SK-N-SH treated with all-trans-retinoic acid at 6 μM for 48 hours (cell line): ENCODE measurements at regions not wholly inside any gene's neighbourhood (a gene's known extent, or its start where the extent isn't known, plus 50 kb on each side); places are given as distances from the start of the nearest gene placed in this dataset.

Source experiments
- ATAC-seq: fragments of 200-7000 bp; cut with Tn5 transposase; 3 replicates; pipeline ENCODE4 v1.9.1; 2020; ENCODE audit warnings: mild to moderate bottlenecking, moderate library complexity
- ARNTL ChIP-seq: fragments of 450-650 bp; formaldehyde crosslinking; IDR thresholded peaks from 2 replicates; pipeline ENCODE4 v1.5.0; 2020; ENCODE audit warnings: low read depth, mild to moderate bottlenecking, moderate library complexity, borderline replicate concordance
- BACH2 ChIP-seq: fragments of 250-450 bp; sonication (Bioruptor Pico); IDR thresholded peaks from 2 replicates; pipeline ENCODE4 v1.9.0; 2021; ENCODE audit warnings: mild to moderate bottlenecking, borderline replicate concordance
- CSDC2 ChIP-seq: fragments of 250-450 bp; sonication (Bioruptor Pico); IDR thresholded peaks from 2 replicates; pipeline ENCODE4 v1.5.0; 2020; ENCODE audit warnings: mild to moderate bottlenecking, moderate library complexity
- ESRRG ChIP-seq: fragments of 250-450 bp; sonication (Bioruptor Pico); IDR thresholded peaks from 2 replicates; pipeline ENCODE4 v1.6.1; 2021; ENCODE audit warnings: mild to moderate bottlenecking
- GLIS3 ChIP-seq: fragments of 250-450 bp; sonication (Bioruptor Pico); IDR thresholded peaks from 2 replicates; pipeline ENCODE4 v1.5.0; 2020; ENCODE audit warnings: mild to moderate bottlenecking, moderate library complexity
- ISL1 ChIP-seq: fragments of 250-450 bp; sonication (Bioruptor Pico); IDR thresholded peaks from 2 replicates; pipeline ENCODE4 v2.1.2; 2022; ENCODE audit warnings: mild to moderate bottlenecking, moderate library complexity
- OSR1 ChIP-seq: fragments of 250-450 bp; sonication (Bioruptor Pico); IDR thresholded peaks from 2 replicates; pipeline ENCODE4 v1.8.0; 2022; ENCODE audit warnings: moderate library complexity, mild to moderate bottlenecking, inconsistent platforms
- RARB ChIP-seq: fragments of 250-450 bp; sonication (Bioruptor Pico); IDR thresholded peaks from 2 replicates; pipeline ENCODE4 v1.8.0; 2021; ENCODE audit warnings: mild to moderate bottlenecking, moderate library complexity
- SNAI2 ChIP-seq: fragments of 250-450 bp; sonication (Bioruptor Pico); IDR thresholded peaks from 2 replicates; pipeline ENCODE4 v1.5.0; 2020; ENCODE audit warnings: mild to moderate bottlenecking, moderate library complexity
- TCF4 ChIP-seq: fragments of 250-450 bp; sonication (Bioruptor Pico); IDR thresholded peaks from 2 replicates; pipeline ENCODE4 v1.8.0; 2021; ENCODE audit warnings: mild to moderate bottlenecking, moderate library complexity, borderline replicate concordance
- ZC3H10 ChIP-seq: fragments of 250-450 bp; sonication (Bioruptor Pico); IDR thresholded peaks from 2 replicates; pipeline ENCODE4 v1.5.1; 2021; ENCODE audit warnings: mild to moderate bottlenecking, moderate library complexity
- ZFP3 ChIP-seq: fragments of 250-450 bp; sonication (Bioruptor Pico); IDR thresholded peaks from 2 replicates; pipeline ENCODE4 v1.5.0; 2020; ENCODE audit warnings: mild to moderate bottlenecking, moderate library complexity
- ZNF565 ChIP-seq: fragments of 450-650 bp; formaldehyde crosslinking; conservative IDR thresholded peaks from 2 replicates; pipeline ENCODE4 v1.5.0; 2020; ENCODE audit warnings: low read depth, mild to moderate bottlenecking, moderate library complexity
- ZNF8 ChIP-seq: fragments of 450-650 bp; formaldehyde crosslinking; IDR thresholded peaks from 2 replicates; pipeline ENCODE4 v1.5.0; 2020; ENCODE audit warnings: mild to moderate bottlenecking, moderate library complexity
- TF ChIP-seq, protein P1 (sequence below): fragments of 250-450 bp; sonication (Bioruptor Pico); IDR thresholded peaks from 2 replicates; pipeline ENCODE4 v1.8.0; 2021; ENCODE audit warnings: low read depth, mild to moderate bottlenecking, moderate library complexity, borderline replicate concordance
- TF ChIP-seq, protein P2 (sequence below): fragments of 250-450 bp; sonication (Bioruptor Pico); IDR thresholded peaks from 2 replicates; pipeline ENCODE4 v1.8.0; 2020; ENCODE audit warnings: mild to moderate bottlenecking, moderate library complexity, borderline replicate concordance
- TF ChIP-seq, protein P3 (sequence below): fragments of 250-450 bp; sonication (Bioruptor Pico); IDR thresholded peaks from 2 replicates; pipeline ENCODE4 v1.5.0; 2020; ENCODE audit warnings: mild to moderate bottlenecking, moderate library complexity
- TF ChIP-seq, protein P4 (sequence below): fragments of 250-450 bp; sonication (Bioruptor Pico); IDR thresholded peaks from 2 replicates; pipeline ENCODE4 v1.5.1; 2021; ENCODE audit warnings: mild to moderate bottlenecking, moderate library complexity
- TF ChIP-seq, protein P5 (sequence below): fragments of 250-450 bp; sonication (Bioruptor Pico); IDR thresholded peaks from 2 replicates; pipeline ENCODE4 v1.5.1; 2020; ENCODE audit warnings: low read depth, mild to moderate bottlenecking, moderate library complexity

DNA sequence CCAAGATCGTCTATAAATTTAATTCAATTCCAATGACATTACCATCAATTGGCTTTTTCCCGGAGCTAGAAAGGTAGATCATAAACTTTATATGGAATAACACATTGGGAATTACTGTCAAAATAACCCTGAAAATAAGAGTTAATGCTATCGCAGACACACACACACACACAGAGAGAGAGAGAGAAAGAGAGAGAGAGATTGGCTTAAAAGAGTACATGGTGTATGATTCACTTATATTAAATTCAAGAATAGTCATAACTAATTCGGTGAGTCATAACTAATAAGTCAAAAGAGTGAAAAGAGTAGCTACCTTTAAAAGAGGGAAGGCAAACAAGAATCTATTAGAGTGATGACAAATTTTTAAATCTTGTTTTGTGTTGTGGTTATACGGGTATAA, 425.5 kb downstream of the TBC1D32 start:
- no peak for ATAC-seq
- TF ChIP-seq ESRRG (CRISPR knock-in tag) (no peak), OSR1 (CRISPR knock-in tag) (no peak), ZC3H10 (peak; percentile 58; the same call in 1 of the 2 replicates), SNAI2 (CRISPR knock-in tag) (no peak)

DNA sequence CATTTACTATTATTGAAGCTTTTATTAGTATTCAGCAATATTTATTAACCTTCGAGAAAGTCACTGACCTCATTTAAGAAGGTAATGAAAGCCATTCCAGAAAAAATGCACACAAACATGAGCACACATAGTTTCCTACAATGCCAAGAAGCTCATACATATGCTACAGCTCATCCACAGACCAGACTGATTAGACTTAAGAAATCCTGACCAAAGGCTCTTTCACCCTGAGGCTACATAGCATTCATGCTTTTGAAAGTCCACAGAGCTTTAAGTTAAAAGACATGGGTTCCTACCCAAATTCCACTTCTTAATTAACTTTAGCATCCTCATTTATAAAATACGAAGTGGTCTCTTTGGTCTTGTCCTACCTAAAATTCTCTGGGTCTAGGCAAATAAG, 430.4 kb downstream of the TBC1D32 start:
- no peak for ATAC-seq
- TF ChIP-seq, protein P1, sequence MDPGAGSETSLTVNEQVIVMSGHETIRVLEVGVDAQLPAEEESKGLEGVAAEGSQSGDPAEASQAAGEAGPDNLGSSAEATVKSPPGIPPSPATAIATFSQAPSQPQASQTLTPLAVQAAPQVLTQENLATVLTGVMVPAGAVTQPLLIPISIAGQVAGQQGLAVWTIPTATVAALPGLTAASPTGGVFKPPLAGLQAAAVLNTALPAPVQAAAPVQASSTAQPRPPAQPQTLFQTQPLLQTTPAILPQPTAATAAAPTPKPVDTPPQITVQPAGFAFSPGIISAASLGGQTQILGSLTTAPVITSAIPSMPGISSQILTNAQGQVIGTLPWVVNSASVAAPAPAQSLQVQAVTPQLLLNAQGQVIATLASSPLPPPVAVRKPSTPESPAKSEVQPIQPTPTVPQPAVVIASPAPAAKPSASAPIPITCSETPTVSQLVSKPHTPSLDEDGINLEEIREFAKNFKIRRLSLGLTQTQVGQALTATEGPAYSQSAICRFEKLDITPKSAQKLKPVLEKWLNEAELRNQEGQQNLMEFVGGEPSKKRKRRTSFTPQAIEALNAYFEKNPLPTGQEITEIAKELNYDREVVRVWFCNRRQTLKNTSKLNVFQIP (CRISPR knock-in tag) = no peak
- no peak for TF ChIP-seq TCF4
- TF ChIP-seq, protein P2, sequence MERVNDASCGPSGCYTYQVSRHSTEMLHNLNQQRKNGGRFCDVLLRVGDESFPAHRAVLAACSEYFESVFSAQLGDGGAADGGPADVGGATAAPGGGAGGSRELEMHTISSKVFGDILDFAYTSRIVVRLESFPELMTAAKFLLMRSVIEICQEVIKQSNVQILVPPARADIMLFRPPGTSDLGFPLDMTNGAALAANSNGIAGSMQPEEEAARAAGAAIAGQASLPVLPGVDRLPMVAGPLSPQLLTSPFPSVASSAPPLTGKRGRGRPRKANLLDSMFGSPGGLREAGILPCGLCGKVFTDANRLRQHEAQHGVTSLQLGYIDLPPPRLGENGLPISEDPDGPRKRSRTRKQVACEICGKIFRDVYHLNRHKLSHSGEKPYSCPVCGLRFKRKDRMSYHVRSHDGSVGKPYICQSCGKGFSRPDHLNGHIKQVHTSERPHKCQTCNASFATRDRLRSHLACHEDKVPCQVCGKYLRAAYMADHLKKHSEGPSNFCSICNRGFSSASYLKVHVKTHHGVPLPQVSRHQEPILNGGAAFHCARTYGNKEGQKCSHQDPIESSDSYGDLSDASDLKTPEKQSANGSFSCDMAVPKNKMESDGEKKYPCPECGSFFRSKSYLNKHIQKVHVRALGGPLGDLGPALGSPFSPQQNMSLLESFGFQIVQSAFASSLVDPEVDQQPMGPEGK (CRISPR knock-in tag) = no peak
- no peak for TF ChIP-seq ZFP3 (CRISPR knock-in tag)

DNA sequence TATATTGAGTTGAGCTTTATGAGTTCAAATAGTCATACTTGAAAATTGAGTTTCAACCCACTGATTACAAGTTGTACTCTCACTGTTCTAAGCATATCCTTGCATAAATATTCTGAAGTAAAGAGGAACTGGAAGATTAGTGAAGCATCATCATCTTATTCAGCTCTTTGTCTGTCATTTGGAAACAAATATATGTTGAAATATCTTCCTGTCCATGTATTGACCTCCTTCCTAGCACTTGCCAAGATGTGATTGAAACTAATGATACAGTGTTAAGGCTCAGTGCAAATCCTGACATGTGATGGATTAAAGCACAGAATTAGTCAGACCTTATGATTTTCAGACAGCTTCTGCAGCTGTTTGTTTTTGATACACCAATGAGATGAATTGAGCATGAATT, 434.3 kb downstream of the TBC1D32 start:
- no peak for ATAC-seq

More for the DNA sequence above, 434.3 kb downstream of the TBC1D32 start:
- TF ChIP-seq, protein P1 (CRISPR knock-in tag) = no peak
- TF ChIP-seq OSR1 (CRISPR knock-in tag) (no peak), RARB (CRISPR knock-in tag) (no peak), ESRRG (CRISPR knock-in tag) (no peak), BACH2 (CRISPR knock-in tag) (no peak), ISL1 (CRISPR knock-in tag) (no peak), ZFP3 (CRISPR knock-in tag) (no peak), ZNF565 (no peak), ARNTL (CRISPR knock-in tag) (no peak), SNAI2 (CRISPR knock-in tag) (no peak), GLIS3 (no peak), CSDC2 (CRISPR knock-in tag) (no peak), ZNF8 (CRISPR knock-in tag) (no peak)
- TF ChIP-seq, protein P3, sequence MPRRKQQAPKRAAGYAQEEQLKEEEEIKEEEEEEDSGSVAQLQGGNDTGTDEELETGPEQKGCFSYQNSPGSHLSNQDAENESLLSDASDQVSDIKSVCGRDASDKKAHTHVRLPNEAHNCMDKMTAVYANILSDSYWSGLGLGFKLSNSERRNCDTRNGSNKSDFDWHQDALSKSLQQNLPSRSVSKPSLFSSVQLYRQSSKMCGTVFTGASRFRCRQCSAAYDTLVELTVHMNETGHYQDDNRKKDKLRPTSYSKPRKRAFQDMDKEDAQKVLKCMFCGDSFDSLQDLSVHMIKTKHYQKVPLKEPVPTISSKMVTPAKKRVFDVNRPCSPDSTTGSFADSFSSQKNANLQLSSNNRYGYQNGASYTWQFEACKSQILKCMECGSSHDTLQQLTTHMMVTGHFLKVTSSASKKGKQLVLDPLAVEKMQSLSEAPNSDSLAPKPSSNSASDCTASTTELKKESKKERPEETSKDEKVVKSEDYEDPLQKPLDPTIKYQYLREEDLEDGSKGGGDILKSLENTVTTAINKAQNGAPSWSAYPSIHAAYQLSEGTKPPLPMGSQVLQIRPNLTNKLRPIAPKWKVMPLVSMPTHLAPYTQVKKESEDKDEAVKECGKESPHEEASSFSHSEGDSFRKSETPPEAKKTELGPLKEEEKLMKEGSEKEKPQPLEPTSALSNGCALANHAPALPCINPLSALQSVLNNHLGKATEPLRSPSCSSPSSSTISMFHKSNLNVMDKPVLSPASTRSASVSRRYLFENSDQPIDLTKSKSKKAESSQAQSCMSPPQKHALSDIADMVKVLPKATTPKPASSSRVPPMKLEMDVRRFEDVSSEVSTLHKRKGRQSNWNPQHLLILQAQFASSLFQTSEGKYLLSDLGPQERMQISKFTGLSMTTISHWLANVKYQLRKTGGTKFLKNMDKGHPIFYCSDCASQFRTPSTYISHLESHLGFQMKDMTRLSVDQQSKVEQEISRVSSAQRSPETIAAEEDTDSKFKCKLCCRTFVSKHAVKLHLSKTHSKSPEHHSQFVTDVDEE (CRISPR knock-in tag) = no peak
- TF ChIP-seq, protein P4, sequence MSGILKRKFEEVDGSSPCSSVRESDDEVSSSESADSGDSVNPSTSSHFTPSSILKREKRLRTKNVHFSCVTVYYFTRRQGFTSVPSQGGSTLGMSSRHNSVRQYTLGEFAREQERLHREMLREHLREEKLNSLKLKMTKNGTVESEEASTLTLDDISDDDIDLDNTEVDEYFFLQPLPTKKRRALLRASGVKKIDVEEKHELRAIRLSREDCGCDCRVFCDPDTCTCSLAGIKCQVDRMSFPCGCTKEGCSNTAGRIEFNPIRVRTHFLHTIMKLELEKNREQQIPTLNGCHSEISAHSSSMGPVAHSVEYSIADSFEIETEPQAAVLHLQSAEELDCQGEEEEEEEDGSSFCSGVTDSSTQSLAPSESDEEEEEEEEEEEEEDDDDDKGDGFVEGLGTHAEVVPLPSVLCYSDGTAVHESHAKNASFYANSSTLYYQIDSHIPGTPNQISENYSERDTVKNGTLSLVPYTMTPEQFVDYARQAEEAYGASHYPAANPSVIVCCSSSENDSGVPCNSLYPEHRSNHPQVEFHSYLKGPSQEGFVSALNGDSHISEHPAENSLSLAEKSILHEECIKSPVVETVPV (CRISPR knock-in tag) = no peak
- TF ChIP-seq, protein P5, sequence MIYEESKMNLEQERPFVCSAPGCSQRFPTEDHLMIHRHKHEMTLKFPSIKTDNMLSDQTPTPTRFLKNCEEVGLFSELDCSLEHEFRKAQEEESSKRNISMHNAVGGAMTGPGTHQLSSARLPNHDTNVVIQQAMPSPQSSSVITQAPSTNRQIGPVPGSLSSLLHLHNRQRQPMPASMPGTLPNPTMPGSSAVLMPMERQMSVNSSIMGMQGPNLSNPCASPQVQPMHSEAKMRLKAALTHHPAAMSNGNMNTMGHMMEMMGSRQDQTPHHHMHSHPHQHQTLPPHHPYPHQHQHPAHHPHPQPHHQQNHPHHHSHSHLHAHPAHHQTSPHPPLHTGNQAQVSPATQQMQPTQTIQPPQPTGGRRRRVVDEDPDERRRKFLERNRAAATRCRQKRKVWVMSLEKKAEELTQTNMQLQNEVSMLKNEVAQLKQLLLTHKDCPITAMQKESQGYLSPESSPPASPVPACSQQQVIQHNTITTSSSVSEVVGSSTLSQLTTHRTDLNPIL (CRISPR knock-in tag) = no peak
